ENCODE measurements at regions not wholly inside any gene's neighbourhood (a gene's known extent, or its start where the extent isn't known, plus 50 kb on each side); places are given as distances from the start of the nearest gene placed in this dataset.

GRCh38 chr5:3843706-3844105 lies 248.1 kb downstream of the IRX1 start:
- TF ChIP-seq JUN (IDR thresholded peaks at IDR 0.05; ENCODE audit: borderline replicate concordance, insufficient read depth, insufficient read length, low read depth) (no peak), GATA2 (IDR thresholded peaks at IDR 0.05; ENCODE audit: insufficient read depth, insufficient read length, low read depth, low read length) (no peak), FOS (IDR thresholded peaks at IDR 0.05; ENCODE audit: borderline replicate concordance, insufficient read depth, low read length) (no peak), CTCF (IDR thresholded peaks at IDR 0.05; ENCODE audit: extremely low read depth in 1 of 2, insufficient read depth in 1 of 2, low read depth in 1 of 2, low read length in 2 of 2) (no peak), MAX (IDR thresholded peaks at IDR 0.05; ENCODE audit: insufficient read depth, insufficient read length) (no peak), MYC (IDR thresholded peaks at IDR 0.05; ENCODE audit: low read depth, low read length) (no peak), POLR2A (IDR thresholded peaks at IDR 0.05; ENCODE audit: low read depth, low read length) (no peak), POLR2AphosphoS5 (IDR thresholded peaks at IDR 0.05; ENCODE audit: insufficient read depth, low read depth, low read length) (no peak), EZH2 (IDR thresholded peaks at IDR 0.05; ENCODE audit: borderline replicate concordance, low read depth, low read length, severe bottlenecking) (no peak)
- no peaks in the 10 kb centered on the region for H4K20me1 ChIP-seq (replicated peaks; ENCODE audit: control insufficient read depth, extremely low read depth, insufficient read depth, low read length)
- no peaks in the 10 kb centered on the region for H3K36me3 ChIP-seq (ENCODE audit: control insufficient read depth in 2 of 2, extremely low read depth in 1 of 2, insufficient read depth in 2 of 2, low read length in 2 of 2)
- no peaks in the 10 kb centered on the region for H3K27me3 ChIP-seq (ENCODE audit: control insufficient read depth in 2 of 2, insufficient read depth in 2 of 2, low read length in 2 of 2)
- no peak overlapping the region for H3K4me3 ChIP-seq (replicated peaks in 1 of 3; ENCODE audit: insufficient read depth in 1 of 3, low read depth in 1 of 3, low read length in 3 of 3)
- DNase-seq (ENCODE audit: low read depth, low spot score) (no peak), FAIRE-seq (no peak)
- no peak overlapping the region for H2AFZ ChIP-seq (ENCODE audit: low read depth, low read length)
- intact Hi-C loops (cut with micrococcal nuclease), result no loop called here
- CTCF ChIA-PET, result no interaction called here
- H3K9me3 ChIP-seq (replicated peaks; ENCODE audit: control insufficient read depth, insufficient read depth, low read length), result peaks cover 2% of the 10 kb centered on the region
- H3K4me2 ChIP-seq (ENCODE audit: insufficient read depth, low read length), result no peak overlapping the region
- no peak overlapping the region for H3K9ac ChIP-seq (replicated peaks; ENCODE audit: extremely low read depth, insufficient read depth, low read length)
- dilution Hi-C loops (cut with MboI; ENCODE audit: extremely low pct_ligation_motif_present, low sequenced_read_pairs), result no loop called here
- no peaks in the 10 kb centered on the region for H3K79me2 ChIP-seq (ENCODE audit: control insufficient read depth, insufficient read depth, low read length)
- no peaks in the 10 kb centered on the region for H3K9me1 ChIP-seq (replicated peaks; ENCODE audit: control insufficient read depth, extremely low read depth, insufficient read depth, low read length)
- BruUV-seq (replicated peaks), result no TSS peak
- POLR2A ChIA-PET, result no interaction called here
- no peak overlapping the region for H3K27ac ChIP-seq (ENCODE audit: insufficient read depth, low read depth, low read length)
- no peaks in the 10 kb centered on the region for H3K4me1 ChIP-seq (ENCODE audit: control insufficient read depth, extremely low read depth, insufficient read depth, low read length)
